Progenitor cell of endocrine pancreas (in vitro differentiated cells): ENCODE measurements at regions not wholly inside any gene's neighbourhood (a gene's known extent, or its start where the extent isn't known, plus 50 kb on each side); places are given as distances from the start of the nearest gene placed in this dataset.
"Not testable (repeated sequence)": the region's sequence is repeated elsewhere in the genome, so short reads cannot be mapped to it uniquely, and the experiment has no call there.

Experiments
- DNase-seq: peaks from one replicate; pipeline ENCODE4 v3.0.0; 2021; ENCODE audit warnings: low spot score; ENCODE audit not compliant: unreplicated experiment
- H3K27ac Mint-ChIP-seq: 2 replicates; pipeline ENCODE4 v1.8.0; 2021; ENCODE audit warnings: mild to moderate bottlenecking, moderate library complexity, mixed read lengths
- H3K27me3 Mint-ChIP-seq: 2 replicates; pipeline ENCODE4 v1.8.0; 2021; ENCODE audit warnings: mixed read lengths
- H3K36me3 Mint-ChIP-seq: 2 replicates; pipeline ENCODE4 v1.8.0; 2022; ENCODE audit warnings: mixed read lengths; ENCODE audit not compliant: insufficient read depth
- H3K4me1 Mint-ChIP-seq: 2 replicates; pipeline ENCODE4 v1.8.0; 2021; ENCODE audit warnings: low read depth, mixed read lengths
- H3K4me3 Mint-ChIP-seq: 2 replicates; pipeline ENCODE4 v1.8.0; 2021; ENCODE audit warnings: low read depth, mild to moderate bottlenecking, moderate library complexity, mixed read lengths
- H3K9me3 Mint-ChIP-seq: 2 replicates; pipeline ENCODE4 v1.8.0; 2021; ENCODE audit warnings: low read depth, mixed read lengths
- TF ChIP-seq, protein P1 (sequence below): fragments of 200-600 bp; sonication (generic); IDR thresholded peaks from one replicate; pipeline ENCODE4 v1.5.0; 2021; ENCODE audit warnings: antibody characterized with exemption, mild to moderate bottlenecking; ENCODE audit not compliant: unreplicated experiment

DNA sequence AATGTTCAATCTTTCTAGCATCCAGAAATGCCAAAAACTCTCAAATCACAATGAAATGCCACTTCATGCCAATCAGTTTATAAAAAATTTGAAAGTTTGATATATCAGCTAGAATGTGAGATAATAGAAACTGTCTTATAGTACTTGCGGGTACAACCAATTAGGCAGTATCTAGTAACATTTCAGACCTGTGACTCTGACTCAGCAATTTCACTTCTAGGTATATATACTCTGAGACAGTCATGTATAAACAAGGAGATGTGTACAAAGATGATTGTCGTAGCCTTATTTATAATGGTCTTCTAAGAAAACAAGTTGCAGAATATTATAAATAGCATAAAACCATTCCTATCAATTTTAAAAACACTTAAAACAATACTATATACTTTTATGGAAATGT, 252.3 kb upstream of the PODXL start:
- no peaks in the 10 kb centered on the region for H3K9me3 Mint-ChIP-seq
- no peak for DNase-seq
- H3K36me3 Mint-ChIP-seq = no peaks in the 10 kb centered on the region
- TF ChIP-seq, protein P1, sequence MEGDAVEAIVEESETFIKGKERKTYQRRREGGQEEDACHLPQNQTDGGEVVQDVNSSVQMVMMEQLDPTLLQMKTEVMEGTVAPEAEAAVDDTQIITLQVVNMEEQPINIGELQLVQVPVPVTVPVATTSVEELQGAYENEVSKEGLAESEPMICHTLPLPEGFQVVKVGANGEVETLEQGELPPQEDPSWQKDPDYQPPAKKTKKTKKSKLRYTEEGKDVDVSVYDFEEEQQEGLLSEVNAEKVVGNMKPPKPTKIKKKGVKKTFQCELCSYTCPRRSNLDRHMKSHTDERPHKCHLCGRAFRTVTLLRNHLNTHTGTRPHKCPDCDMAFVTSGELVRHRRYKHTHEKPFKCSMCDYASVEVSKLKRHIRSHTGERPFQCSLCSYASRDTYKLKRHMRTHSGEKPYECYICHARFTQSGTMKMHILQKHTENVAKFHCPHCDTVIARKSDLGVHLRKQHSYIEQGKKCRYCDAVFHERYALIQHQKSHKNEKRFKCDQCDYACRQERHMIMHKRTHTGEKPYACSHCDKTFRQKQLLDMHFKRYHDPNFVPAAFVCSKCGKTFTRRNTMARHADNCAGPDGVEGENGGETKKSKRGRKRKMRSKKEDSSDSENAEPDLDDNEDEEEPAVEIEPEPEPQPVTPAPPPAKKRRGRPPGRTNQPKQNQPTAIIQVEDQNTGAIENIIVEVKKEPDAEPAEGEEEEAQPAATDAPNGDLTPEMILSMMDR = no peak
- no peak overlapping the region for H3K27ac Mint-ChIP-seq
- H3K27me3 Mint-ChIP-seq = peaks cover 2% of the 10 kb centered on the region
- no peaks in the 10 kb centered on the region for H3K4me1 Mint-ChIP-seq
- H3K4me3 Mint-ChIP-seq = no peak overlapping the region

DNA sequence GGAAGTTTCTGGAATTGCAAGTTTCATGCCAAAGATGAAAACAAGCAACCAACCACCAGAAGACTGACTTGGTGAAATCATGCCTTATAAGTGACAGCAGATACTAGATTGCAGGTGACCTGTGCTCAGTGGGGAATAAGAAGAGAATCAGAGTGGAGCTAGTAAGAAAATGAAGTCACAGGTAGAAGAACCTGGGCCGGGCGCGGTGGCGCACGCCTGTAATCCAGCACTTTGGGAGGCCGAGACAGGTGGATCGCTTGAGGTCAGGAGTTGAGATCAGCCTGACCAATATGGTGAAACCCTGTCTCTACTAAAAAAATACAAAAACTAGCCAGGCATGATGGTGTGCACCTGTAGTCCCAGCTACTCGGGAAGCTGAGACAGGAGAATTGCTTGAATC, 251.7 kb upstream of the PODXL start:
- H3K27me3 Mint-ChIP-seq, H3K36me3 Mint-ChIP-seq, H3K27ac Mint-ChIP-seq, H3K9me3 Mint-ChIP-seq, H3K4me3 Mint-ChIP-seq, DNase-seq, H3K4me1 Mint-ChIP-seq: not testable (repeated sequence)

DNA sequence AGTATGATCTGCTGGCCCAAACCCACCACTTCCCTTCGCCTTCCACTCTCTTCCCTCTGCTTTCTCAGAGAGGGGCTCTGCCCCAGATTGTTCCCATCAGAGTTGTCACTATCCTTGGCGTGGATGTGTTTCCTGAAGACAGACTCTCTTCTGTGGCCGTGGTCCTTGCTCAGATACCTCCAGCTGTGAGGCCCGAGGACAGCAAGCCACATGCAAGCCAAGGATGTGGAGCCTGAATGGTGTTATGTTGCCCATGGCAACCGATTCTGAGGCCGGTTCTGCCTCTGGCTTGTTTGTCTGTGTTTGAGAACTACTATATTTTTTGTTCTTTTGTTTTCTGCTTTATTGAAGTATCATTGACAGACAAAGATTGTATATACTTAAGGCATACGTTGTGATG, 247.4 kb upstream of the PODXL start:
- Mint-ChIP-seq H3K36me3 (no peaks in the 10 kb centered on the region), H3K4me3 (no peak overlapping the region), H3K4me1 (no peaks in the 10 kb centered on the region), H3K9me3 (no peaks in the 10 kb centered on the region), H3K27me3 (peaks cover 9% of the 10 kb centered on the region), H3K27ac (peak overlapping the region; percentile 23)
- DNase-seq = no peak
- TF ChIP-seq, protein P1 = no peak

DNA sequence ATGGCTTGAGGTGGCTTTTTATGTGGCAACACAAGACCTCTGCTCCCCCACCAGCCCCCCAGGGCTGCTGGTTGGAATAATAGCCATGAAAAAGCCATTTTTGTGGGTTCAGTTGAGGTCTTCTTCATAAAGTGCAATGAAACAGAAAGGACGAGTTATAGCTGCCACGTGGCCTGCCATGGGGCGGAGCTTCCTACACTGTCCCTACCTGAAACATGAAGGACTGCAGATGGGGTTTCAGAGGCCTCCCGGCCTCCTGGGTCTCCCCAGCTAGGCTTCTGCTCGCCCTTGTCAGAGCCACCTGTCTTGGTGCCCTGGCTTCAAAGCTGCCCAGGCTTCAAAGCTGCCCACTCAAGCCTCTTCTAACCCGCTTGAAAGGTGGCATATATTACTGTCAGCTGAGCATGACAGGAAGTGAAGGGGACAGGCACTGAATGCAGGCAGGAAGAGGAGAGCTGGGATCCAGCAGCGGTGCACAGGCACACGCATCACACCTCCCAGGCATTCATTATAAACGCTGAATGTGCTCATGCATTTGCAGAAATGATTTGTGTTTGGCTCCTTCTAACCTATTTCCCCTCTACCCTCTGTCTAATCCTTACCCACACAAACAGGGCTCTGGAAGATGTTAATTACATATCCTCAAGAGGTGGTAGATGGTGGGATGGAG, 245.9 kb upstream of the PODXL start:
- Mint-ChIP-seq H3K27ac (no peak overlapping the region), H3K4me3 (no peak overlapping the region), H3K36me3 (no peaks in the 10 kb centered on the region), H3K27me3 (peaks cover 11% of the 10 kb centered on the region), H3K9me3 (no peaks in the 10 kb centered on the region), H3K4me1 (no peaks in the 10 kb centered on the region)
- no peak for DNase-seq
- TF ChIP-seq, protein P1 = no peak

DNA sequence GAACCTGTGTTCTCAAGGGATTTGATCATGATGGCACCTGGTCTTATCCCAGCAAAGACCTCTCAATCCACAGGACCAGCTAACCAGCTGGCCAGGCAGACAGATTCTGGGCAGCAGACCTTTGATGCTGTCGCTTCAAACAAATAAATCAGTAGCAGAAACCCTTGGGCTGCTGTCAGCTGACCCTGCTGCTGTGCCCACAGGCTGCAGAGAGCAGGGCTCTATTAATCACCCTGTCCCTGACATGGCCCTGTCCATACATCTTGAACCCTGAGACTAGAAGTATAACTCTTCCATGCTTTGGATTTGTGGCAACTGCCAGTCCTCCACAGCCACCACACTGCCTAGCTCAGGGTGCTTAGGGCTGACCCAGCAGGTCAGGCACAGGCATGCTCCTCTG, 244.1 kb upstream of the PODXL start:
- DNase-seq = no peak
- Mint-ChIP-seq H3K27me3 (peaks cover 23% of the 10 kb centered on the region), H3K4me1 (no peaks in the 10 kb centered on the region), H3K36me3 (no peaks in the 10 kb centered on the region), H3K9me3 (no peaks in the 10 kb centered on the region), H3K27ac (no peak overlapping the region), H3K4me3 (no peak overlapping the region)
- TF ChIP-seq, protein P1 = no peak

DNA sequence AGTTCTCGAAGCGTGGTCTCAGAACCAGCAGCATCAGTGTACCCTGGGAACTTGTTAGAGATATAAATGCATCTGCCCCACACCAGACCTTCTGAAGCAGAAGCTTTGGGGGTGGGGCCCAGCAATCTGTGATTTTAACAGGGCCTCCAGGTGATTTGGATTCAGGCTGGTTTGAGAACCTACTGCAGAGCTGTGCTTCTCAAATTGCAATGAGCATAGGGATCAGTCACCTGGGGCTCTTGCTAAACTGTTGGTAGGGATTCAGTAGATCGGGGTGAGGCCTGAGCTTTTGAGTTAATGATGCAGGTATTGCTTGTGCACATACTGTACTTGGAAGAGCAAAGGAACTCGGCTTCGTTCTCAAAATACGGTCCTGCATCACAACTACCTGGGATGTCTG, 243.6 kb upstream of the PODXL start:
- H3K4me3 Mint-ChIP-seq = no peak overlapping the region
- DNase-seq = no peak
- H3K27ac Mint-ChIP-seq = peak overlapping the region; percentile 71
- TF ChIP-seq, protein P1 = no peak
- peaks cover 28% of the 10 kb centered on the region for H3K27me3 Mint-ChIP-seq
- H3K36me3 Mint-ChIP-seq = no peaks in the 10 kb centered on the region
- no peaks in the 10 kb centered on the region for H3K9me3 Mint-ChIP-seq
- peaks cover 2% of the 10 kb centered on the region for H3K4me1 Mint-ChIP-seq
